Natural killer cell (primary cell): ENCODE measurements at regions not wholly inside any gene's neighbourhood (a gene's known extent, or its start where the extent isn't known, plus 50 kb on each side); places are given as distances from the start of the nearest gene placed in this dataset.

Experiments used
- ATAC-seq, 3 donors: fragments of 150-1000 bp in 2 of 3; fragments of 200-7000 bp in 1 of 3; cut with Tn5 transposase; 1 replicate in 1 of 3; 2 replicates in 2 of 3; pipeline ENCODE4 v1.10.0; 2021; ENCODE audit warnings: mild to moderate bottlenecking in 2 of 3, moderate library complexity in 2 of 3
- DNase-seq, 2 donors: peaks; one replicate each; pipeline versions ENCODE4 v3.0.0 to v3.0.0-alpha.2; 2013 to 2021; ENCODE audit warnings: mixed read lengths in 1 of 2
- H3K27ac ChIP-seq: one replicate; pipeline ENCODE4 v1.5.1; 2013; ENCODE audit warnings: mild to moderate bottlenecking, low read length
- H3K27me3 ChIP-seq: one replicate; pipeline ENCODE4 v1.6.1; 2013; ENCODE audit warnings: low read length; ENCODE audit not compliant: control insufficient read depth, insufficient read depth
- H3K36me3 ChIP-seq: one replicate; pipeline ENCODE4 v1.6.1; 2013; ENCODE audit warnings: low read length; ENCODE audit not compliant: control insufficient read depth, insufficient read depth
- H3K4me1 ChIP-seq: one replicate; pipeline ENCODE4 v1.6.1; 2013; ENCODE audit warnings: low read length; ENCODE audit not compliant: control insufficient read depth, insufficient read depth
- H3K4me3 ChIP-seq: one replicate; pipeline ENCODE4 v1.5.1; 2013; ENCODE audit warnings: low read length
- H3K9me3 ChIP-seq: one replicate; pipeline ENCODE4 v1.6.1; 2013; ENCODE audit warnings: low read length; ENCODE audit not compliant: control insufficient read depth, insufficient read depth
- H3K27ac Mint-ChIP-seq, 2 donors: one replicate each; pipeline ENCODE4 v1.8.0; 2022; ENCODE audit warnings: mild to moderate bottlenecking in 2 of 2, mixed read lengths in 2 of 2, moderate library complexity in 1 of 2
- H3K27me3 Mint-ChIP-seq, 2 donors: one replicate each; pipeline ENCODE4 v1.8.0; 2022; ENCODE audit warnings: low read depth in 2 of 2, mixed read lengths in 2 of 2
- H3K36me3 Mint-ChIP-seq: one replicate; pipeline ENCODE4 v1.8.0; 2022; ENCODE audit warnings: mixed read lengths
- H3K4me1 Mint-ChIP-seq, 2 donors: one replicate each; pipeline ENCODE4 v1.8.0; 2022; ENCODE audit warnings: mixed read lengths in 2 of 2
- H3K4me3 Mint-ChIP-seq: one replicate; pipeline ENCODE4 v1.8.0; 2022; ENCODE audit warnings: mild to moderate bottlenecking, moderate library complexity, mixed read lengths
- H3K9me3 Mint-ChIP-seq, 2 donors: one replicate each; pipeline ENCODE4 v1.8.0; 2022; ENCODE audit warnings: mixed read lengths in 2 of 2
- WGBS: methylation state at CpG from one replicate; pipeline ENCODE4 v1.1.7; 2013; ENCODE audit warnings: missing lambda C conversion rate; ENCODE audit not compliant: insufficient coverage; 5-methylcytosine and 5-hydroxymethylcytosine counted together
- intact Hi-C: fragments of 100-400 bp; cut with micrococcal nuclease; formaldehyde crosslinking; loops from one replicate; pipeline ENCODE4 v1.14.2; 2022
- TF ChIP-seq, protein P1 (sequence below): fragments of 200-600 bp; IDR thresholded peaks from one replicate; pipeline ENCODE4 v1.8.0; 2022; ENCODE audit warnings: antibody characterized with exemption

DNA sequence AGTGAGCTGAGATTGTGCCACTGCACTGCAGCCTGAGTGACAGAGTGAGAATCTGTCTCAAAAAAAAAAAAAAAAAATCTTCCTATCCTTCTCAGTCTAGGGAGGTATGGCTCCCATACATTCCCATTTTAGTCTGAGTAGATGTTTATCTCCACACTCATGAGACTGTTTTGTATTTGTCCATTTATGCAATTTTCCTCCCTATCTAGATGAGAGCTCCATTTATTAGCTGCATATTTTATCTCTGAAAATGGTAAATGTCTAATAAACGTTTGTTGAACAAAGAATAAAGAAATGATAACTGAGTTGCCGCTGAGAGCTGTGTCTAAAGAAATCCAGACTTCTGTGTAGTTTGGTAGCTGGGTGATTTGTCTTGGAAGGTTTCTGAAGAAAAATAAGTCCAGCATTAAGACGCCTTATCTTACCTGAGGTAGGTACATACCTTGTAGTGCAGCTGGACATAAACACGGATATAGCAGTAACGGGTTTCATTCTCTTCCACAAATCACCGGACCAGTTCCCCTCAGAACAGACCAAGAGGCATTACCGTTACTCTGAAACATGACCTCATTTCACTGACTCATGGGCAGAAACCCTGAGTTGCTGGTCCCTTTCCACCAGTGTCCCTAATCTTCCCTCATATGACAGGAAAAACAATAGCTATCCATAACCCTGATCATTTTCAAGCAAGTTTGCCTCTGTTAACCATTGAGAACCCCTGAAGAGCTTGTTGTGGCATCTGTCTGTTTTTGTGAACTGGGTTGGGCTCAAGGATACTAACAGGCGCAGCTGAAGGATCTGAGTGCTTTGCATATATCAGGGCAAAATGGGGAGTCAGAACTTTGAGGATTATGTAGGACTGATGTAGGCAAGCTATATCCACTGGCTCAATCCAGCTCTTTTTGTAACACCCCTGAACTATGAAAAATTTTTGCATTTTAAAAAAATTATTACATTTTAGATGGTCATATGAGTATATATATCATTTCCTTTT is 177.4 kb upstream of the XYLT1 start:
- Mint-ChIP-seq H3K4me1 (no peaks in the 10 kb centered on the region), H3K27ac (no peak overlapping the region), H3K4me3 (no peak overlapping the region), H3K27me3 (peaks cover 12 to 31% of the 10 kb centered on the region in 2 donors), H3K36me3 (no peaks in the 10 kb centered on the region), H3K9me3 (no peaks in the 10 kb centered on the region)
- H3K27me3 ChIP-seq = no peaks in the 10 kb centered on the region
- no peaks in the 10 kb centered on the region for H3K4me1 ChIP-seq
- no peak overlapping the region for H3K4me3 ChIP-seq
- DNase-seq (no peak), ATAC-seq (no peak)
- 91% methylated on average over 8 of the region's 8 CpGs for WGBS
- intact Hi-C loops = no loop called here
- TF ChIP-seq, protein P1, sequence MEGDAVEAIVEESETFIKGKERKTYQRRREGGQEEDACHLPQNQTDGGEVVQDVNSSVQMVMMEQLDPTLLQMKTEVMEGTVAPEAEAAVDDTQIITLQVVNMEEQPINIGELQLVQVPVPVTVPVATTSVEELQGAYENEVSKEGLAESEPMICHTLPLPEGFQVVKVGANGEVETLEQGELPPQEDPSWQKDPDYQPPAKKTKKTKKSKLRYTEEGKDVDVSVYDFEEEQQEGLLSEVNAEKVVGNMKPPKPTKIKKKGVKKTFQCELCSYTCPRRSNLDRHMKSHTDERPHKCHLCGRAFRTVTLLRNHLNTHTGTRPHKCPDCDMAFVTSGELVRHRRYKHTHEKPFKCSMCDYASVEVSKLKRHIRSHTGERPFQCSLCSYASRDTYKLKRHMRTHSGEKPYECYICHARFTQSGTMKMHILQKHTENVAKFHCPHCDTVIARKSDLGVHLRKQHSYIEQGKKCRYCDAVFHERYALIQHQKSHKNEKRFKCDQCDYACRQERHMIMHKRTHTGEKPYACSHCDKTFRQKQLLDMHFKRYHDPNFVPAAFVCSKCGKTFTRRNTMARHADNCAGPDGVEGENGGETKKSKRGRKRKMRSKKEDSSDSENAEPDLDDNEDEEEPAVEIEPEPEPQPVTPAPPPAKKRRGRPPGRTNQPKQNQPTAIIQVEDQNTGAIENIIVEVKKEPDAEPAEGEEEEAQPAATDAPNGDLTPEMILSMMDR = no peak
- H3K9me3 ChIP-seq = no peaks in the 10 kb centered on the region
- H3K27ac ChIP-seq = no peak overlapping the region
- H3K36me3 ChIP-seq = no peaks in the 10 kb centered on the region

DNA sequence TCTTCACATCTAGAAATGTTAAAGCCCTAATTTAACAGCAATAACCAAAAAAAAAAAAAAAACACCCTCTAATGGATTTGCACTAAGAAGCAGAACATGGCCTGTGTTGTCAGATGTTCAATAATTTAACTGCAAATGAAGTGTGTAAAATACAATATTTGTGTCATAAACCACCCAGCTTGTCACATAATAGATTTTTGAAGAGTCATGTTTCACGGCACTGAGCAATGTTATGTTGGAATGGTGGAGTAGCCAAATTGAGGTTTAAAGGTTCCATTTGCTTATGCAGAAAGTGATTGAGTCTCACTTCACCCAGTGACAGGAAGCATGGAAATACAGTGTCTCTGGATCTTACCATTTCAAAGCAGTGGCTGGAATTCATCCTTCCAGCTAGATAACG is 173.2 kb upstream of the XYLT1 start:
- no peak overlapping the region for H3K27ac Mint-ChIP-seq
- WGBS = 84% methylated on average over 2 of the region's 2 CpGs
- TF ChIP-seq, protein P1 = no peak
- Histone ChIP-seq H3K36me3 (no peaks in the 10 kb centered on the region), H3K4me3 (no peak overlapping the region), H3K27me3 (no peaks in the 10 kb centered on the region), H3K27ac (no peak overlapping the region), H3K4me1 (no peaks in the 10 kb centered on the region), H3K9me3 (no peaks in the 10 kb centered on the region)
- intact Hi-C loops = no loop called here
- no peak overlapping the region for H3K4me3 Mint-ChIP-seq
- no peak for DNase-seq
- peaks cover 18 to 24% of the 10 kb centered on the region in 2 donors for H3K27me3 Mint-ChIP-seq
- no peaks in the 10 kb centered on the region for H3K4me1 Mint-ChIP-seq
- no peak for ATAC-seq
- H3K9me3 Mint-ChIP-seq = no peaks in the 10 kb centered on the region
- no peaks in the 10 kb centered on the region for H3K36me3 Mint-ChIP-seq

DNA sequence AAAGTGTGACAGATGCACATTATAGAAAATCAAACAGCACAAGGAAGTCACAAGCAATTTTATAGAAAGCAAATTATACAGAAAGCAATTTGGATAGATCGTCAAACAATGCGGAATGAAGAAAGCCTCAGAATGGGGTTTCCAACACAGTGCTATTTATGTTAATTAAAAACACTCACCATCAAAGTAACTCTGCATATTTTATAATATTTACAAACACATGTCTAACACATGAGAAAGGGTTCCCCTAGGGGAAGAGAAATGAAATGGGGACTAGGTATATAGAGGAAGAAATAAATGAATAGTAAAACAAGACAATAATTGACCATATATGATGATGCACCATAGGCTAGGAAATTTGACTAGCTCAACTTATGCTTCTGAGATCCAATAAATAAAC is 171.2 kb upstream of the XYLT1 start:
- no peak for DNase-seq
- H3K36me3 Mint-ChIP-seq = no peaks in the 10 kb centered on the region
- Histone ChIP-seq H3K36me3 (no peaks in the 10 kb centered on the region), H3K27me3 (no peaks in the 10 kb centered on the region), H3K4me3 (no peak overlapping the region), H3K9me3 (no peaks in the 10 kb centered on the region), H3K27ac (no peak overlapping the region), H3K4me1 (no peaks in the 10 kb centered on the region)
- H3K9me3 Mint-ChIP-seq = no peaks in the 10 kb centered on the region
- WGBS = 96% methylated on average over 2 of the region's 2 CpGs
- H3K27me3 Mint-ChIP-seq = peaks cover 18 to 19% of the 10 kb centered on the region in 2 donors
- intact Hi-C loops = no loop called here
- H3K4me3 Mint-ChIP-seq = no peak overlapping the region
- no peaks in the 10 kb centered on the region for H3K4me1 Mint-ChIP-seq
- H3K27ac Mint-ChIP-seq = no peak overlapping the region
- TF ChIP-seq, protein P1 = no peak
- ATAC-seq = no peak
